Endothelial cell of umbilical vein (primary cell): ENCODE measurements at regions not wholly inside any gene's neighbourhood (a gene's known extent, or its start where the extent isn't known, plus 50 kb on each side); places are given as distances from the start of the nearest gene placed in this dataset.

Experiments used
- BruUV-seq: library from RNA; stranded (reverse); fragments of 400-500 nt; replicated peaks from 2 replicates; lab custom pipeline; 2021; lab: Mats Ljungman, UMichigan
- CTCF ChIA-PET: fragments of 300-600, 350-600 bp; sonication (Branson Sonifier 250); formaldehyde crosslinking; loops from one replicate; lab custom pipeline; 2021; ENCODE audit warnings: antibody characterized with exemption, inconsistent platforms; lab: Charles Lee
- POLR2A ChIA-PET: fragments of 300-600, 350-600 bp; sonication (Branson Sonifier 250); formaldehyde crosslinking; loops from one replicate; lab custom pipeline; 2021; ENCODE audit warnings: antibody characterized with exemption, inconsistent platforms; lab: Charles Lee
- DNase-seq: peaks from one replicate; pipeline ENCODE4 v3.0.0-alpha.2; 2011; ENCODE audit warnings: low read depth, low spot score
- FAIRE-seq: peaks from 2 replicates; lab custom pipeline; 2011; peaks lifted over from hg19 to GRCh38; lab: Jason Lieb, UNC
- H2AFZ ChIP-seq: 2 replicates; pipeline ENCODE4 v1.6.0; 2012; ENCODE audit warnings: low read depth, low read length, control low read depth, inconsistent platforms
- H3K27ac ChIP-seq: 2 replicates; pipeline ENCODE4 v1.5.1; 2011; ENCODE audit warnings: low read depth, mild to moderate bottlenecking, control low read depth, low read length, moderate library complexity; ENCODE audit not compliant: insufficient read depth
- H3K27me3 ChIP-seq, 2 experiments: 2 replicates each; pipeline versions ENCODE4 v1.6.0 to v1.6.1; 2011; ENCODE audit warnings: low read length in 2 of 2, mixed read lengths in 1 of 2; ENCODE audit not compliant: control insufficient read depth in 2 of 2, insufficient read depth in 2 of 2
- H3K36me3 ChIP-seq, 2 experiments: 2 replicates in 1 of 2; 3 replicates in 1 of 2; pipeline ENCODE4 v1.5.1; 2011; ENCODE audit warnings: low read length in 2 of 2, mild to moderate bottlenecking in 1 of 2, moderate library complexity in 1 of 2; ENCODE audit not compliant: control insufficient read depth in 2 of 2, insufficient read depth in 2 of 2; ENCODE audit errors: extremely low read depth in 1 of 2
- H3K4me1 ChIP-seq: 3 replicates; pipeline ENCODE4 v1.5.1; 2011; ENCODE audit warnings: mild to moderate bottlenecking, low read length; ENCODE audit not compliant: control insufficient read depth, insufficient read depth; ENCODE audit errors: extremely low read depth
- H3K4me2 ChIP-seq: 2 replicates; pipeline ENCODE4 v1.6.1; 2011; ENCODE audit warnings: low read length, control low read depth, mixed read lengths; ENCODE audit not compliant: insufficient read depth
- H3K4me3 ChIP-seq, 3 experiments: fragments of 200-600 bp in 1 of 3; sonication (generic), shearing (Covaris generic) in 1 of 3; replicated peaks in 1 of 3; 2 replicates each; pipeline ENCODE4 v1.5.1; 2011 to 2016; ENCODE audit warnings: control low read depth in 3 of 3, low read length in 3 of 3, mild to moderate bottlenecking in 2 of 3, inconsistent platforms in 1 of 3, low read depth in 1 of 3, moderate library complexity in 1 of 3; ENCODE audit not compliant: insufficient read depth in 1 of 3
- H3K79me2 ChIP-seq: 2 replicates; pipeline ENCODE4 v1.6.0; 2012; ENCODE audit warnings: low read length, inconsistent platforms; ENCODE audit not compliant: control insufficient read depth, insufficient read depth
- H3K9ac ChIP-seq: replicated peaks from 2 replicates; pipeline ENCODE3; 2011; ENCODE audit warnings: low read length, control low read depth; ENCODE audit not compliant: insufficient read depth; ENCODE audit errors: extremely low read depth
- H3K9me1 ChIP-seq: replicated peaks from 3 replicates; pipeline ENCODE4 v1.6.0; 2011; ENCODE audit warnings: mild to moderate bottlenecking, low read length; ENCODE audit not compliant: control insufficient read depth, insufficient read depth; ENCODE audit errors: extremely low read depth
- H3K9me3 ChIP-seq: replicated peaks from 2 replicates; pipeline ENCODE4 v1.5.1; 2012; ENCODE audit warnings: low read length, inconsistent platforms; ENCODE audit not compliant: control insufficient read depth, insufficient read depth
- H4K20me1 ChIP-seq: replicated peaks from 2 replicates; pipeline ENCODE3; 2011; ENCODE audit warnings: mild to moderate bottlenecking, low read length; ENCODE audit not compliant: control insufficient read depth, insufficient read depth; ENCODE audit errors: extremely low read depth
- CTCF ChIP-seq, 2 donors: IDR thresholded peaks; 1 replicate in 1 of 2; 2 replicates in 1 of 2; pipeline ENCODE4 v1.5.1; 2011; ENCODE audit warnings: low read length in 2 of 2, mild to moderate bottlenecking in 2 of 2, moderate library complexity in 2 of 2, control low read depth in 1 of 2, inconsistent platforms in 1 of 2, low read depth in 1 of 2; ENCODE audit not compliant: insufficient read depth in 1 of 2; ENCODE audit errors: extremely low read depth in 1 of 2
- EZH2 ChIP-seq: IDR thresholded peaks from 2 replicates; pipeline ENCODE4 v1.6.1; 2012; ENCODE audit warnings: borderline replicate concordance, low read depth, mild to moderate bottlenecking, moderate library complexity, low read length, inconsistent platforms; ENCODE audit not compliant: severe bottlenecking
- FOS ChIP-seq: IDR thresholded peaks from 2 replicates; pipeline ENCODE4 v1.6.1; 2011; ENCODE audit warnings: mild to moderate bottlenecking, low read length, moderate library complexity, borderline replicate concordance; ENCODE audit not compliant: insufficient read depth
- MAX ChIP-seq: IDR thresholded peaks from 2 replicates; pipeline ENCODE4 v1.6.1; 2011; ENCODE audit not compliant: insufficient read depth, insufficient read length
- MYC ChIP-seq: IDR thresholded peaks from one replicate; pipeline ENCODE4 v1.6.1; 2011; ENCODE audit warnings: mild to moderate bottlenecking, low read depth, low read length
- POLR2A ChIP-seq: IDR thresholded peaks from 2 replicates; pipeline ENCODE4 v1.6.1; 2012; ENCODE audit warnings: low read depth, mild to moderate bottlenecking, control low read depth, low read length
- POLR2AphosphoS5 ChIP-seq: IDR thresholded peaks from 2 replicates; pipeline ENCODE4 v1.6.1; 2012; ENCODE audit warnings: low read depth, mild to moderate bottlenecking, control low read depth, low read length, moderate library complexity; ENCODE audit not compliant: insufficient read depth
- dilution Hi-C: fragments of 300-500 bp; cut with MboI; formaldehyde crosslinking; loops from one replicate; pipeline ENCODE4 v1.15.0; 2019; ENCODE audit warnings: low sequenced_read_pairs; ENCODE audit not compliant: extremely low pct_ligation_motif_present
- intact Hi-C: fragments of 100-400 bp; cut with micrococcal nuclease; formaldehyde crosslinking; loops from one replicate; pipeline ENCODE4 v1.10.0; 2022

GRCh38 chr10:108899670-108900069 lies 1023.6 kb downstream of the XPNPEP1 start:
- no peak for DNase-seq
- intact Hi-C loops (no loop called here), dilution Hi-C loops (no loop called here)
- H2AFZ ChIP-seq: no peak overlapping the region
- TF ChIP-seq CTCF (IDR thresholded peaks at IDR 0.05; ENCODE audit: extremely low read depth in 1 of 2, insufficient read depth in 1 of 2, low read depth in 1 of 2, low read length in 2 of 2) (no peak), FOS (no peak), POLR2AphosphoS5 (no peak), MAX (no peak), EZH2 (no peak), MYC (no peak), POLR2A (no peak)
- no TSS peak for BruUV-seq
- no peaks in the 10 kb centered on the region for H4K20me1 ChIP-seq
- H3K4me2 ChIP-seq: no peak overlapping the region
- no peak overlapping the region for H3K9ac ChIP-seq
- H3K79me2 ChIP-seq: no peaks in the 10 kb centered on the region
- FAIRE-seq: no peak
- no peaks in the 10 kb centered on the region for H3K4me1 ChIP-seq
- CTCF ChIA-PET: no interaction called here
- H3K36me3 ChIP-seq: no peaks in the 10 kb centered on the region
- H3K27ac ChIP-seq: no peak overlapping the region
- H3K4me3 ChIP-seq: no peak overlapping the region
- no peaks in the 10 kb centered on the region for H3K9me1 ChIP-seq
- no peaks in the 10 kb centered on the region for H3K27me3 ChIP-seq
- peaks cover 7% of the 10 kb centered on the region for H3K9me3 ChIP-seq
- POLR2A ChIA-PET: no interaction called here
